ENCODE measurements at regions not wholly inside any gene's neighbourhood (a gene's known extent, or its start where the extent isn't known, plus 50 kb on each side); places are given as distances from the start of the nearest gene placed in this dataset.

- TF ChIP-seq CTCF (IDR thresholded peaks at IDR 0.05; ENCODE audit: insufficient read depth, low read depth, low read length) = no peak
- H3K4me3 ChIP-seq (ENCODE audit: low read depth, low read length) = no peak overlapping the region
- no peak for DNase-seq (ENCODE audit: low read depth)
Measured at GRCh38 chr19:30171138-30171635, 201.0 kb upstream of the ZNF536 start.

GRCh38 chr19:30171795-30172612, 200.2 kb upstream of the ZNF536 start:
- DNase-seq (ENCODE audit: low read depth) = no peak
- no peak overlapping the region for H3K4me3 ChIP-seq (ENCODE audit: low read depth, low read length)
- TF ChIP-seq CTCF (IDR thresholded peaks at IDR 0.05; ENCODE audit: insufficient read depth, low read depth, low read length) = no peak

DNA sequence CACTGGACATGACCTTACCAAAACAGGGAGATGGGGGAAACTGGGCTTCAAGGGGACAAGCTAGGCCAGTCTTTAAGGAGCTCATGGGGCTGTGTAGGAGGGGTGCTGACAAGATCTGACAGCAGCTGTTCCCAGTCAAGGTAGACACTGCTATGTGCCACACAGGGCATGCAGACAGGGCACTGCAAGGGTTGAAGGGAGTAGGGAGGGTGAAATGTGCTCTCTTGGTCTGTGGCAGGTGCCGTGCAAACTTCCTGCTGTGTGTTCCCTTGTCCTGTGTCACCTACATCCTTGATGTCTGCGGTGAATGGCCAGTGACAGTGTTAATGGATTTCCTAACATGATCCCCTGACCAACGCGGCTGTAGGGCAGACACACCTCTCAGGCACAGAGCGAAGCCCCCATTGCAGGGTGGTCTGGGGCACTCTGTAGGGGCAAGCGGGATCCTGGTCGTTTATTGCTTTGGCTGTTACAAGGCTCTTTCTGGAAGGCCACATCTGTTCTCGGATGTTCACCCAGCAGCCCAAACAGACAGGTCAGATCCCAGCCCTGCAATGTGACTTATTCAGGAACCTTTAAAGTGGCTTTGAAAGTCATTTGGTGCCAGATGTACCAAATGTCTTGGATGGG, 199.5 kb upstream of the ZNF536 start:
- no peak for DNase-seq (ENCODE audit: low read depth)
- H3K4me3 ChIP-seq (ENCODE audit: low read depth, low read length) = no peak overlapping the region
- no peak for TF ChIP-seq CTCF (IDR thresholded peaks at IDR 0.05; ENCODE audit: insufficient read depth, low read depth, low read length)

DNA sequence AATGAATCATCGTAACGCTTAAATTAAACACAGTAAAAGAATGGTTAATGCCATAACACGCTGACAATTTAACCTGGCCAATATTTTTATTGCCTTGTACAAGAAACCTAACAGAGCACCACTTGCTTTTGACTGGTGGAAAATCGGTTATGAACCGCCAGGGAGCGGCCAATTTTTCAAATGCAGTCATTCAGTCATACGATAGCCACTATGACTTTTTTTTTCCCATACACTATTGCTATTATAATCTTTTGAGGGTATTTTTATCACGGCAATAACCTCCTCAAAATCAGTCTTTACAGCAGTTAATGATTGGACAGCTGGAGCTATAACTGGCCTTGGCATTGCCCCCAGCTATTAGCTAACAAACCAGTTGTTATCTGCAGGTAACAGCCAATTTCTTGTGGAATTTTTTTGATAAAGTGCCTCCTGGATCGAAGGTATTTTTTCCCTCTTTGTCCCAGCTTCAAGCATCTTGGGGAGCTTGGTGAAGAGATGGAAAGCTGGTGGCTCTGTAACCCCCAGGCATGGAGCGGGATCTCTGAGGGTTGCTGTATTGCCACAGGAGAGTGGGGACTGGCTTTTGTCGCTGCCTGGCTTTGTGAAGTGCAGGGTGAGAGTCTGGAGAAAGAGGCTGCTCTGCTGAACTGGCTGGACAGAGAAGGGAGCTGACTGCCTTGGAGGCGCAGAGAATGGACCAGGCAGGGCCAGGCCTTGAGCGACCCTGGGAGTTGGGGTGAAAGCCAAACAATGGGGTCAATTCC, 198.4 kb upstream of the ZNF536 start:
- DNase-seq (ENCODE audit: low read depth) = no peak
- no peak for TF ChIP-seq CTCF (IDR thresholded peaks at IDR 0.05; ENCODE audit: insufficient read depth, low read depth, low read length)
- no peak overlapping the region for H3K4me3 ChIP-seq (ENCODE audit: low read depth, low read length)

GRCh38 chr19:30174357-30174645, 197.9 kb upstream of the ZNF536 start:
- H3K4me3 ChIP-seq (ENCODE audit: low read depth, low read length) = no peak overlapping the region
- DNase-seq (ENCODE audit: low read depth) = no peak
- no peak for TF ChIP-seq CTCF (IDR thresholded peaks at IDR 0.05; ENCODE audit: insufficient read depth, low read depth, low read length)

GRCh38 chr19:30174791-30175190, 197.4 kb upstream of the ZNF536 start:
- no peak overlapping the region for H3K4me3 ChIP-seq (ENCODE audit: low read depth, low read length)
- DNase-seq (ENCODE audit: low read depth) = no peak
- no peak for TF ChIP-seq CTCF (IDR thresholded peaks at IDR 0.05; ENCODE audit: insufficient read depth, low read depth, low read length)
